ENCODE measurements at regions not wholly inside any gene's neighbourhood (a gene's known extent, or its start where the extent isn't known, plus 50 kb on each side); places are given as distances from the start of the nearest gene placed in this dataset.

- TF ChIP-seq ETS1 (IDR thresholded peaks at IDR 0.05) (no peak), CREB1 (CRISPR knock-in tag; IDR thresholded peaks at IDR 0.05; ENCODE audit: low read depth) (no peak), STAT1 (IDR thresholded peaks at IDR 0.05; ENCODE audit: unreplicated experiment) (no peak), POLR2AphosphoS5 (IDR thresholded peaks at IDR 0.05; ENCODE audit: low read depth) (no peak), ZNF114 (CRISPR knock-in tag; IDR thresholded peaks at IDR 0.05) (no peak), CTCF (conservative IDR thresholded peaks at IDR 0.05; ENCODE audit: low read depth in 2 of 2) (no peak), EZH2phosphoT487 (IDR thresholded peaks at IDR 0.05; ENCODE audit: unreplicated experiment) (no peak), JUNB (IDR thresholded peaks at IDR 0.05; ENCODE audit: unreplicated experiment) (no peak), NANOG (IDR thresholded peaks at IDR 0.05; ENCODE audit: borderline replicate concordance) (no peak), ZNF331 (CRISPR knock-in tag; IDR thresholded peaks at IDR 0.05; ENCODE audit: low read depth) (no peak), REST (IDR thresholded peaks at IDR 0.05; ENCODE audit: unreplicated experiment) (no peak), EZH2 (IDR thresholded peaks at IDR 0.05; ENCODE audit: low read depth, unreplicated experiment) (no peak)
- TF ChIP-seq, protein P1, sequence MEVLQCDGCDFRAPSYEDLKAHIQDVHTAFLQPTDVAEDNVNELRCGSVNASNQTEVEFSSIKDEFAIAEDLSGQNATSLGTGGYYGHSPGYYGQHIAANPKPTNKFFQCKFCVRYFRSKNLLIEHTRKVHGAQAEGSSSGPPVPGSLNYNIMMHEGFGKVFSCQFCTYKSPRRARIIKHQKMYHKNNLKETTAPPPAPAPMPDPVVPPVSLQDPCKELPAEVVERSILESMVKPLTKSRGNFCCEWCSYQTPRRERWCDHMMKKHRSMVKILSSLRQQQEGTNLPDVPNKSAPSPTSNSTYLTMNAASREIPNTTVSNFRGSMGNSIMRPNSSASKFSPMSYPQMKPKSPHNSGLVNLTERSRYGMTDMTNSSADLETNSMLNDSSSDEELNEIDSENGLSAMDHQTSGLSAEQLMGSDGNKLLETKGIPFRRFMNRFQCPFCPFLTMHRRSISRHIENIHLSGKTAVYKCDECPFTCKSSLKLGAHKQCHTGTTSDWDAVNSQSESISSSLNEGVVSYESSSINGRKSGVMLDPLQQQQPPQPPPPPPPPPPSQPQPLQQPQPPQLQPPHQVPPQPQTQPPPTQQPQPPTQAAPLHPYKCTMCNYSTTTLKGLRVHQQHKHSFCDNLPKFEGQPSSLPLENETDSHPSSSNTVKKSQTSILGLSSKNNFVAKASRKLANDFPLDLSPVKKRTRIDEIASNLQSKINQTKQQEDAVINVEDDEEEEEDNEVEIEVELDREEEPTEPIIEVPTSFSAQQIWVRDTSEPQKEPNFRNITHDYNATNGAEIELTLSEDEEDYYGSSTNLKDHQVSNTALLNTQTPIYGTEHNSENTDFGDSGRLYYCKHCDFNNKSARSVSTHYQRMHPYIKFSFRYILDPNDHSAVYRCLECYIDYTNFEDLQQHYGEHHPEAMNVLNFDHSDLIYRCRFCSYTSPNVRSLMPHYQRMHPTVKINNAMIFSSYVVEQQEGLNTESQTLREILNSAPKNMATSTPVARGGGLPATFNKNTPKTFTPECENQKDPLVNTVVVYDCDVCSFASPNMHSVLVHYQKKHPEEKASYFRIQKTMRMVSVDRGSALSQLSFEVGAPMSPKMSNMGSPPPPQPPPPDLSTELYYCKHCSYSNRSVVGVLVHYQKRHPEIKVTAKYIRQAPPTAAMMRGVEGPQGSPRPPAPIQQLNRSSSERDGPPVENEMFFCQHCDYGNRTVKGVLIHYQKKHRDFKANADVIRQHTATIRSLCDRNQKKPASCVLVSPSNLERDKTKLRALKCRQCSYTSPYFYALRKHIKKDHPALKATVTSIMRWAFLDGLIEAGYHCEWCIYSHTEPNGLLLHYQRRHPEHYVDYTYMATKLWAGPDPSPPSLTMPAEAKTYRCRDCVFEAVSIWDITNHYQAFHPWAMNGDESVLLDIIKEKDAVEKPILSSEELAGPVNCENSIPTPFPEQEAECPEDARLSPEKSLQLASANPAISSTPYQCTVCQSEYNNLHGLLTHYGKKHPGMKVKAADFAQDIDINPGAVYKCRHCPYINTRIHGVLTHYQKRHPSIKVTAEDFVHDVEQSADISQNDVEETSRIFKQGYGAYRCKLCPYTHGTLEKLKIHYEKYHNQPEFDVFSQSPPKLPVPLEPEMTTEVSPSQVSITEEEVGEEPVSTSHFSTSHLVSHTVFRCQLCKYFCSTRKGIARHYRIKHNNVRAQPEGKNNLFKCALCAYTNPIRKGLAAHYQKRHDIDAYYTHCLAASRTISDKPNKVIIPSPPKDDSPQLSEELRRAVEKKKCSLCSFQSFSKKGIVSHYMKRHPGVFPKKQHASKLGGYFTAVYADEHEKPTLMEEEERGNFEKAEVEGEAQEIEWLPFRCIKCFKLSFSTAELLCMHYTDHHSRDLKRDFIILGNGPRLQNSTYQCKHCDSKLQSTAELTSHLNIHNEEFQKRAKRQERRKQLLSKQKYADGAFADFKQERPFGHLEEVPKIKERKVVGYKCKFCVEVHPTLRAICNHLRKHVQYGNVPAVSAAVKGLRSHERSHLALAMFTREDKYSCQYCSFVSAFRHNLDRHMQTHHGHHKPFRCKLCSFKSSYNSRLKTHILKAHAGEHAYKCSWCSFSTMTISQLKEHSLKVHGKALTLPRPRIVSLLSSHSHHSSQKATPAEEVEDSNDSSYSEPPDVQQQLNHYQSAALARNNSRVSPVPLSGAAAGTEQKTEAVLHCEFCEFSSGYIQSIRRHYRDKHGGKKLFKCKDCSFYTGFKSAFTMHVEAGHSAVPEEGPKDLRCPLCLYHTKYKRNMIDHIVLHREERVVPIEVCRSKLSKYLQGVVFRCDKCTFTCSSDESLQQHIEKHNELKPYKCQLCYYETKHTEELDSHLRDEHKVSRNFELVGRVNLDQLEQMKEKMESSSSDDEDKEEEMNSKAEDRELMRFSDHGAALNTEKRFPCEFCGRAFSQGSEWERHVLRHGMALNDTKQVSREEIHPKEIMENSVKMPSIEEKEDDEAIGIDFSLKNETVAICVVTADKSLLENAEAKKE (CRISPR knock-in tag; IDR thresholded peaks at IDR 0.05) = no peak
- Mint-ChIP-seq H3K27ac (no peak overlapping the region), H3K4me3 (no peak overlapping the region), H3K9me3 (peaks cover 9% of the 10 kb centered on the region; the same call in 1 of the 3 replicates), H3K4me1 (no peaks in the 10 kb centered on the region), H3K36me3 (ENCODE audit: low read depth) (no peaks in the 10 kb centered on the region), H3K27me3 (ENCODE audit: insufficient read depth, low read depth, poor library complexity) (peaks cover 3% of the 10 kb centered on the region)
- H3K4me3 ChIP-seq = no peak overlapping the region
- no peaks in the 10 kb centered on the region for H3F3A ChIP-seq (replicated peaks; ENCODE audit: low read depth)
- H3K4me2 ChIP-seq = no peak overlapping the region
- no peak for ATAC-seq
- no peaks in the 10 kb centered on the region for H3K27me3 ChIP-seq (ENCODE audit: insufficient read depth)
- no peaks in the 10 kb centered on the region for H3K36me3 ChIP-seq (ENCODE audit: insufficient read depth)
- no peaks in the 10 kb centered on the region for H3K9me2 ChIP-seq (ENCODE audit: insufficient read depth)
- no peak overlapping the region for H3K27ac ChIP-seq (ENCODE audit: low read depth)
- DNase-seq (ENCODE audit: low spot score) = no peak
- H3K4me1 ChIP-seq (ENCODE audit: insufficient read depth) = no peaks in the 10 kb centered on the region
- H2AFZ ChIP-seq = no peak overlapping the region
- no peaks in the 10 kb centered on the region for H4K20me1 ChIP-seq (replicated peaks; ENCODE audit: insufficient read depth)
- no peaks in the 10 kb centered on the region for H3K79me2 ChIP-seq (replicated peaks; ENCODE audit: insufficient read depth)
Observed at GRCh38 chr5:3343911-3344310, 251.7 kb upstream of the IRX1 start.
